Esophagus (tissue), 2 donors: ENCODE measurements at regions not wholly inside any gene's neighbourhood (a gene's known extent, or its start where the extent isn't known, plus 50 kb on each side); places are given as distances from the start of the nearest gene placed in this dataset.

Experiments
- H3K27ac ChIP-seq, 2 donors: one replicate each; pipeline ENCODE4 v1.5.1; 2013; ENCODE audit warnings: low read depth in 2 of 2, mild to moderate bottlenecking in 2 of 2, inconsistent platforms in 1 of 2, low read length in 1 of 2, moderate library complexity in 1 of 2
- H3K27me3 ChIP-seq, 2 donors: one replicate each; pipeline ENCODE4 v1.6.1; 2013; ENCODE audit warnings: low read length in 2 of 2, control low read depth in 1 of 2, mild to moderate bottlenecking in 1 of 2; ENCODE audit not compliant: insufficient read depth in 2 of 2, control insufficient read depth in 1 of 2
- H3K36me3 ChIP-seq, 2 donors: one replicate each; pipeline ENCODE4 v1.6.1; 2013; ENCODE audit warnings: low read length in 1 of 2; ENCODE audit not compliant: control insufficient read depth in 2 of 2, insufficient read depth in 2 of 2
- H3K4me1 ChIP-seq, 2 donors: one replicate each; pipeline ENCODE4 v1.6.1; 2013; ENCODE audit warnings: low read length in 1 of 2; ENCODE audit not compliant: control insufficient read depth in 2 of 2, insufficient read depth in 2 of 2
- H3K4me3 ChIP-seq, 2 donors: one replicate each; pipeline ENCODE4 v1.5.1; 2013; ENCODE audit warnings: low read length in 2 of 2, mild to moderate bottlenecking in 2 of 2, low read depth in 1 of 2, moderate library complexity in 1 of 2
- H3K9me3 ChIP-seq, 2 donors: one replicate each; pipeline ENCODE4 v1.6.1; 2013; ENCODE audit warnings: mild to moderate bottlenecking in 2 of 2, low read depth in 1 of 2, low read length in 1 of 2, moderate library complexity in 1 of 2; ENCODE audit not compliant: control insufficient read depth in 2 of 2, insufficient read depth in 1 of 2
- WGBS, 2 donors: extraction: QIAGEN DNeasy Blood & Tissue Kit; methylation state at CpG; one replicate each; pipeline ENCODE4 v1.1.7; 2013; 5-methylcytosine and 5-hydroxymethylcytosine counted together
- donor health status: healthy with polysubstance abuse.
- donor health status: Bipolar disorder and iron deficiency.

DNA sequence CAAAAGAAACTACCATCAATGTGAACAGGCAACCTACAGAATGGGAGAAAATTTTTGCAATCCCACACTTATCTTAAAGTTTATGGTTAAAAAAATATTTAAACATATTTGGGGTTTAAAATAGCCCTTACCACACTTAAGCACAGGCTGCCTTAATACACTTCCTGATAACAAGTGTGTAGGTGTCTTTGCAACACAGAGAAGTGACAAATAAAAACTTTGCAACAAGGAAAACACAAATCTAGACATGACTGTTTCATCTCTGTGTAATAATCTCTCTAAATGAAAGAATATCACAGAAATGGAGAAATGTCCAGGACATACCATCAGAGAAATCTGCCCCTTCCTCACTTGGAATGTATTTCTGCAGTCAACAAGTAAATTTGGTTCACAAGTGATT lies 464.1 kb upstream of the ARHGEF26 start:
- Histone ChIP-seq H3K4me1 (no peaks in the 10 kb centered on the region), H3K27me3 (no peaks in the 10 kb centered on the region), H3K4me3 (no peak overlapping the region), H3K27ac (no peak overlapping the region), H3K9me3 (no peaks in the 10 kb centered on the region), H3K36me3 (no peaks in the 10 kb centered on the region)

DNA sequence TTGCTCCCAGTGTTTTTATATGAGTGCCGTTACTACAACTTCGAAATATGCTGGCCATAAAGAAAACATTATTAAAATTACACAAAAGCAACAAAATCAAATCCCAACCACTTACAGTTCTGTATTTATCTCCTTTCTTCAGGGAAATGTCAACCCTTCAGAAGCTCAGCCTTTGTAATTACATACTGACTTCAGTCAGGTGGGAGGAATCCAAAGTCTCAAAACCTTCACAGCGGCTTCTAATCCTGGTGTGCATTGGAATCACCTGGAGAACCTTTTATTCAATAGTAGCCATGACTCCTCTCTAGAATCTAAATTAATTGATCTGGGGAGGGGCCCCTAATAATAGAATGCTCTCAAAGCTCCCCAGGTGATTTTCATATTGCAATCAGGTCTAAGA lies 463.7 kb upstream of the ARHGEF26 start:
- Histone ChIP-seq H3K4me3 (no peak overlapping the region), H3K9me3 (no peaks in the 10 kb centered on the region), H3K27me3 (no peaks in the 10 kb centered on the region), H3K4me1 (no peaks in the 10 kb centered on the region), H3K36me3 (no peaks in the 10 kb centered on the region), H3K27ac (no peak overlapping the region)
- 86 to 95% methylated on average over 3 of the region's 3 CpGs for WGBS, 2 donors

DNA sequence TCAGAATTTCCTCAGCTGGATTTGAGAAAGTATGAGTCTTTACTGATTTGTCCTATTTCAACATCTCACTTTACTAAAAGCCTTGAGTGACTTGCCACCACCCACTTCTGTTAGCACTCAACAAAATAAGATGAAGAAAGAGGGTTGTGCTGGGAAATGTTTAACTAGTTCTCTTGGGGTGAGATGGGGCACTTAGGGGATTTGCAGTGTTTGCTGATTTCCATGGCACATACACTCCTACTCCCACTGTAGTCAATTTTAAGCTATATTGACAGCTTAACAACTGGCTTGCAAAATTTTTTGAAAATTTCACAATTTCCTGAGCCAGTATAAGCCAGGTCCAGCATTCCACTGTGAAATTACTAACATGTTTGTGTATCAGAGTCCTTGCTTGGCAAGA lies 463.1 kb upstream of the ARHGEF26 start:
- no peak overlapping the region for H3K27ac ChIP-seq
- no peaks in the 10 kb centered on the region for H3K27me3 ChIP-seq
- H3K36me3 ChIP-seq: no peaks in the 10 kb centered on the region
- no peak overlapping the region for H3K4me3 ChIP-seq
- H3K4me1 ChIP-seq: no peaks in the 10 kb centered on the region
- no peaks in the 10 kb centered on the region for H3K9me3 ChIP-seq

DNA sequence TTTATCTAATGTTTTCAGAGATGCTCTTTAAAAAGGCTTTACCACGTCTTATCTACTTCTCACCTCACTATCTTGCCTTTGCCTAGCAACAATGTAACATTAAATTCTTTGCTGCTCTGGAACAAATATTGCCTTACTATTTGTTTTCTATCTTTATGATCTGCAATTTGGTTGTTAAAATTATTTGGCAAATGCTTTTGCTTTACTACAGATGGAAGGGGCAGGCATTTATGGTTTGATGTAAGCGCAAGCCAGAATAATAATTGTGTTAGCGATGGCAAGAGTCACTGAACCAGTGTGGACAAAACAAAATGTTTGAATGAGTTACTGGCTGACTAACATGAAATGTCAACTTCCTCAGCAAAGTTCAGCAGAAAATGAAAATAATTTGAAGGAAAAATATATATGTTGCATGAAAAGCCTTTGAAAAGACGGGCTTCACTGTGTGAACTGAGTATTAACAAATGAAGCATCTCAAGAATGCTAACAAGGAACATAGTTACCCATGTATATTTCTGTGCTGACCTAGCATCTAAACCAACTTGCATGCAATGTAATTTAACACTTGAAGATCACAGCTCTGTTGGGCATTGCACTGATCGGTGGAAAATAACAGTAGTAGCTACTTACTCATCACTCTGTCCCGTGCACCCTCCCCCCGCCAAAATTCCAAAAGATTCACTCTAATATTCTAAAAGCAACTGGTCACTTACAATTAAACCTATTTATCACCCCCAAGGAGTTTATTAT lies 454.0 kb upstream of the ARHGEF26 start:
- Histone ChIP-seq H3K27me3 (no peaks in the 10 kb centered on the region), H3K36me3 (no peaks in the 10 kb centered on the region), H3K27ac (no peak overlapping the region), H3K4me1 (no peaks in the 10 kb centered on the region), H3K9me3 (no peaks in the 10 kb centered on the region), H3K4me3 (no peak overlapping the region)
- 76 to 80% methylated on average over 7 of the region's 7 CpGs for WGBS, 2 donors

DNA sequence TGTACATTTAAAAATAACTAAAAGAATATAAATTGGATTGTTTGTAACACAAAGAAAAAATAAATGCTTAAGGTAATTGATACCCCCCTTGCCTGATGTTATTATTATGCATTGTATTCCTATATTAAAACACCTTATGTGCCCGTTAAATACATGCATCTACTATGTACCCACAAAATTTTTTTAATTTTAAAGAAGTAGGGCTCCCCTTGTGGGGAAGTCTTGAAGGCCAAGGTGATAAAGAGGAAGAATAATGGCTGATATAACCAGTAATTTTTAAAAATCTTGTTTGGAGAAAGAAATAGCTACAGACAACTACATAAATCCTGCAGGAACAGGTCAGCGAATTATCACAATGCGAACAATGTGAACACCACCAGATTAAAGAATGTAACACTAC lies 451.7 kb upstream of the ARHGEF26 start:
- WGBS, 2 donors: 88 to 89% methylated on average over 3 of the region's 3 CpGs
- Histone ChIP-seq H3K27ac (no peak overlapping the region), H3K36me3 (no peaks in the 10 kb centered on the region), H3K9me3 (no peaks in the 10 kb centered on the region), H3K4me3 (no peak overlapping the region), H3K27me3 (no peaks in the 10 kb centered on the region), H3K4me1 (no peaks in the 10 kb centered on the region)

DNA sequence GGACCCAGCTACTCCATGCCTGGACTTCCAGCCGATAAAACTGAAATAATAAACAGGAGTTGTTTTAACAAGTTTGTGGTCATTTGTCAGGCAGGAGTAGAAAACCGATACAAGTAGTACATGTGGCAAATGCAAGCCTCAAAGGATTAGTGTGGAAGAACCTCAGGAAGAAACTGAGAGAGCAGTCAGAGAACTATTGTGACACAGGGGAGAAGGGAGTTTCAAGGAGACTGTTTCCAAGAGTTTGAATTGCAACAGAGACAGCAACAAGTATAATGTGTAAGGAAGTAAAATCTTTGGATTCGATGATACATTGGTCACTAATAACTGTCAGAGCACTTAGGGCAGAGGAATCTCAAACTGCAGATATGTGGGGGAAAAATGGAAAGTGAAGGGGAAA lies 450.6 kb upstream of the ARHGEF26 start:
- H3K27me3 ChIP-seq: no peaks in the 10 kb centered on the region
- 55 to 65% methylated on average over 3 of the region's 3 CpGs for WGBS, 2 donors

DNA sequence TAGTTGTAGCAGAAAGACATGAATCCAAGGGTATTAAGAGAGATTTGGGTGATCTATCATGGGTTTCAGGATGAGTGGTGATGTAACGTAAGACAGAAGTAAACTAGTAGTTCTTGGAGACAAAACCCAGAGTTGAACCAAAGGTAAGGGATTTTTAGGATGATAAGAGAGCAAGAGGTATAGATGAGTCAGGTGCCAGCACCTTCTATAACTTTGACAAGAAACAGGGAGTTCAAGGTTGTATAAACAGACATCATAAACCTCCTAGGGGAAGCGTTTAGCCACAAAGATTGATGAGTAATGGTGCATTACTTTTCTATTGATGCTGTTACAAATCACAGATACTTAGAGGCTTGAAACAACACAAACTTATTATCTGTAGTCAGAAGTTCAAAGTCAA lies 447.3 kb upstream of the ARHGEF26 start:
- H3K4me3 ChIP-seq: no peak overlapping the region
- no peaks in the 10 kb centered on the region for H3K27me3 ChIP-seq
- H3K36me3 ChIP-seq: no peaks in the 10 kb centered on the region
- no peak overlapping the region for H3K27ac ChIP-seq
- WGBS, 2 donors: 59 to 65% methylated on average over 2 of the region's 2 CpGs
- H3K4me1 ChIP-seq: no peaks in the 10 kb centered on the region
- no peaks in the 10 kb centered on the region for H3K9me3 ChIP-seq

More for the DNA sequence above, 450.6 kb upstream of the ARHGEF26 start:
- no peak overlapping the region for H3K4me3 ChIP-seq
- no peaks in the 10 kb centered on the region for H3K4me1 ChIP-seq
- H3K9me3 ChIP-seq: no peaks in the 10 kb centered on the region
- H3K27ac ChIP-seq: no peak overlapping the region
- no peaks in the 10 kb centered on the region for H3K36me3 ChIP-seq

DNA sequence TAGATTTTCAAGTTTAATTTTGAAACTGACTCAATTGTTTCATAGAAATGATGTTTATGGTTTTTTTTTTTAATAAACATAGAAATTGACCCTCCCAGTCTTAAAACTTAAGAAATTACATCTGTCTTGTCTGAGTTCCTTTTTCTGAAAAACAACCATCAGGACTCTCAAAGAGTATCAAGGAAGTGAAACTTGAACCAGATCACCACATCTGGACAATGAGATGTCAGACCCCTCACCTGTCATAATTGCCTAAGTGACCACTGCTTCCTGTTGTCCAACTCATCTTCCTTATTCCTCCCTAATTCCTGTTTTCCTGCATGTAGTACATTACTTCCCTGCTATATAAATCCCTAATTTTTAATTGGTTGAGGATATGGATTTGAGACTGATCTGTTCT lies 441.5 kb upstream of the ARHGEF26 start:
- H3K36me3 ChIP-seq: no peaks in the 10 kb centered on the region

DNA sequence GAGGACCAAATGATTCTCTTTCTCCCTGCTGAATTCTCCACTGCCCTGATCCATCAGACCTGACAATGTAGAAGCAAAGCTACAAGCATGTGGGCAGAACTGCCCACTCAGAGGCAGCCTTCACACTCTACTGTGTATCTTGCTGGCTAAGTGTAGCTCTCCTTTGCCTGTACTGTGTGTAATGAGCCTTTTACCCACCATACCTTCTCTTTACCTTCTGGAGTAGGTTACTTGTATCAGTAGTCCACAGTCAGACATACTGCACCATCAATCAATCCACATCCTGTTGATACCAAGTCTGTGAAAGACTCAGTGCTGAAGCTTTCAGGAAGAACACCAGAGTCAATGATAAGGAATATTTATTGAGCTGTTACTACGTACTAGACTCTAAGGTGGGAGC lies 440.7 kb upstream of the ARHGEF26 start:
- 75 to 87% methylated on average over 1 of the region's 1 CpG for WGBS, 2 donors
- H3K9me3 ChIP-seq: no peaks in the 10 kb centered on the region
- no peak overlapping the region for H3K4me3 ChIP-seq
- H3K27me3 ChIP-seq: no peaks in the 10 kb centered on the region
- H3K36me3 ChIP-seq: no peaks in the 10 kb centered on the region
- no peak overlapping the region for H3K27ac ChIP-seq
- H3K4me1 ChIP-seq: no peaks in the 10 kb centered on the region

More for the DNA sequence above, 441.5 kb upstream of the ARHGEF26 start:
- Histone ChIP-seq H3K27me3 (no peaks in the 10 kb centered on the region), H3K9me3 (no peaks in the 10 kb centered on the region), H3K4me3 (no peak overlapping the region), H3K4me1 (no peaks in the 10 kb centered on the region), H3K27ac (no peak overlapping the region)

DNA sequence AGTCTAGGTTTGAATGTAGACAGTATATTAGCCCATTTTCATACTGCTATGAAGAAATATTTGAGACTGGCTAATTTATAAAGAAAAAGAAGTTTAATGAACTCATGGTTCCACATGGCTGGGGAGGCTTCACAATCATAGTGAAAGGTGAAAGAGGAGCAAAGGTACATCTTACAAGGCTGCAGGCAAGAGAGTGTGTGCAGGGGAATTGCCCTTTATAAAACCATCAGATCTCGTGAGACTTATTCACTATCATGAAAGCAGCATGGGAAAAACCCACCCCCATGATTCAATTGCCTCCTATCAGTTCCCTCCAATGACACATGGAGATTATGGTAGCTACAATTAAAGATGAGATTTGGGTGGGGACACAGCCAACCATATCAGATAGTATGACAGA lies 440.1 kb upstream of the ARHGEF26 start:
- Histone ChIP-seq H3K27ac (no peak overlapping the region), H3K9me3 (no peaks in the 10 kb centered on the region), H3K4me1 (no peaks in the 10 kb centered on the region), H3K27me3 (no peaks in the 10 kb centered on the region), H3K36me3 (no peaks in the 10 kb centered on the region), H3K4me3 (no peak overlapping the region)
- WGBS, 2 donors: 81 to 91% methylated on average over 1 of the region's 1 CpG
